GM12878 (cell line): ENCODE measurements at regions not wholly inside any gene's neighbourhood (a gene's known extent, or its start where the extent isn't known, plus 50 kb on each side); places are given as distances from the start of the nearest gene placed in this dataset.

Experiments
- CBFB ChIP-seq: IDR thresholded peaks from 2 replicates; pipeline ENCODE4 v1.6.1; 2016; ENCODE audit warnings: antibody characterized with exemption, low read depth
- FOXK2 ChIP-seq: fragments of 450-650 bp; IDR thresholded peaks from 2 replicates; pipeline ENCODE4 v1.6.1; 2017; ENCODE audit warnings: mild to moderate bottlenecking, moderate library complexity
- MTA3 ChIP-seq: IDR thresholded peaks from 2 replicates; pipeline ENCODE4 v1.6.1; 2012; ENCODE audit warnings: low read length, inconsistent platforms, borderline replicate concordance
- NFYB ChIP-seq: IDR thresholded peaks from 2 replicates; pipeline ENCODE4 v1.6.1; 2011; ENCODE audit warnings: low read depth, mild to moderate bottlenecking, low read length, improper control_type of control experiment, moderate library complexity; ENCODE audit not compliant: insufficient read depth
- POLR2A ChIP-seq: IDR thresholded peaks from 2 replicates; pipeline ENCODE4 v1.6.1; 2011; ENCODE audit warnings: low read depth, mild to moderate bottlenecking, low read length
- POLR2AphosphoS5 ChIP-seq: IDR thresholded peaks from 2 replicates; pipeline ENCODE4 v1.6.1; 2011; ENCODE audit warnings: mild to moderate bottlenecking, low read length, inconsistent platforms
- SREBF1 ChIP-seq: IDR thresholded peaks from 2 replicates; pipeline ENCODE4 v1.6.1; 2012; ENCODE audit warnings: mild to moderate bottlenecking, low read length
- SUPT20H ChIP-seq: IDR thresholded peaks from 2 replicates; pipeline ENCODE4 v1.6.1; 2011; ENCODE audit warnings: low read depth, mild to moderate bottlenecking, low read length, moderate library complexity, borderline replicate concordance; ENCODE audit not compliant: control insufficient read depth
- TCF12 ChIP-seq: IDR thresholded peaks from 2 replicates; pipeline ENCODE4 v1.6.1; 2011; ENCODE audit warnings: low read depth, mild to moderate bottlenecking, low read length
- TF ChIP-seq, protein P1 (sequence below), 3 experiments: IDR thresholded peaks in 2 of 3; conservative IDR thresholded peaks in 1 of 3; 2 replicates each; pipeline ENCODE4 v1.5.1; 2011; ENCODE audit warnings: low read depth in 3 of 3, low read length in 3 of 3, mild to moderate bottlenecking in 3 of 3, control low read depth in 2 of 3, moderate library complexity in 2 of 3, inconsistent platforms in 1 of 3, mixed read lengths in 1 of 3; ENCODE audit not compliant: control insufficient read depth in 2 of 3, insufficient read depth in 1 of 3; ENCODE audit errors: extremely low read depth in 1 of 3

GRCh38 chr14:76603713-76604112, 157.6 kb upstream of the VASH1 start:
- TF ChIP-seq, protein P1, sequence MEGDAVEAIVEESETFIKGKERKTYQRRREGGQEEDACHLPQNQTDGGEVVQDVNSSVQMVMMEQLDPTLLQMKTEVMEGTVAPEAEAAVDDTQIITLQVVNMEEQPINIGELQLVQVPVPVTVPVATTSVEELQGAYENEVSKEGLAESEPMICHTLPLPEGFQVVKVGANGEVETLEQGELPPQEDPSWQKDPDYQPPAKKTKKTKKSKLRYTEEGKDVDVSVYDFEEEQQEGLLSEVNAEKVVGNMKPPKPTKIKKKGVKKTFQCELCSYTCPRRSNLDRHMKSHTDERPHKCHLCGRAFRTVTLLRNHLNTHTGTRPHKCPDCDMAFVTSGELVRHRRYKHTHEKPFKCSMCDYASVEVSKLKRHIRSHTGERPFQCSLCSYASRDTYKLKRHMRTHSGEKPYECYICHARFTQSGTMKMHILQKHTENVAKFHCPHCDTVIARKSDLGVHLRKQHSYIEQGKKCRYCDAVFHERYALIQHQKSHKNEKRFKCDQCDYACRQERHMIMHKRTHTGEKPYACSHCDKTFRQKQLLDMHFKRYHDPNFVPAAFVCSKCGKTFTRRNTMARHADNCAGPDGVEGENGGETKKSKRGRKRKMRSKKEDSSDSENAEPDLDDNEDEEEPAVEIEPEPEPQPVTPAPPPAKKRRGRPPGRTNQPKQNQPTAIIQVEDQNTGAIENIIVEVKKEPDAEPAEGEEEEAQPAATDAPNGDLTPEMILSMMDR (IDR thresholded peaks at IDR 0.05 in 2 of 3, conservative IDR thresholded peaks at IDR 0.05 in 1 of 3; ENCODE audit: control insufficient read depth in 2 of 3, extremely low read depth in 1 of 3, insufficient read depth in 1 of 3, low read depth in 3 of 3, low read length in 3 of 3): no peak
- TF ChIP-seq TCF12 (no peak), MTA3 (no peak), SUPT20H (no peak), CBFB (no peak), POLR2AphosphoS5 (no peak), SREBF1 (no peak), POLR2A (no peak), FOXK2 (no peak), NFYB (no peak)
